Left cardiac atrium (tissue), 4 donors: ENCODE measurements at regions not wholly inside any gene's neighbourhood (a gene's known extent, or its start where the extent isn't known, plus 50 kb on each side); places are given as distances from the start of the nearest gene placed in this dataset.
"Not testable (repeated sequence)": the region's sequence is repeated elsewhere in the genome, so short reads cannot be mapped to it uniquely, and the experiment has no call there.

Source experiments
- ATAC-seq, 2 donors: fragments of 200-7000 bp; cut with Tn5 transposase; one replicate each; pipeline ENCODE4 v1.9.1; 2020; ENCODE audit warnings: mild to moderate bottlenecking in 2 of 2, moderate library complexity in 2 of 2
- DNase-seq: peaks from one replicate; pipeline ENCODE4 v3.0.0-alpha.2; 2020
- intact Hi-C, 2 donors: fragments of 100-400 bp; cut with DNase I; formaldehyde crosslinking; loops; one replicate each; pipeline versions ENCODE4 v1.14.1 to v1.15.1; 2022 to 2023
- donor health status: DM: no; HTN: yes; CAD: no.
- donor health status: DM: no; HTN: yes; CAD: no; lungs with severe emphysema.
- donor health status: DM: yes; HTN: yes; CAD: no.
- donor health status: Dilated cardiomyopathy.

DNA sequence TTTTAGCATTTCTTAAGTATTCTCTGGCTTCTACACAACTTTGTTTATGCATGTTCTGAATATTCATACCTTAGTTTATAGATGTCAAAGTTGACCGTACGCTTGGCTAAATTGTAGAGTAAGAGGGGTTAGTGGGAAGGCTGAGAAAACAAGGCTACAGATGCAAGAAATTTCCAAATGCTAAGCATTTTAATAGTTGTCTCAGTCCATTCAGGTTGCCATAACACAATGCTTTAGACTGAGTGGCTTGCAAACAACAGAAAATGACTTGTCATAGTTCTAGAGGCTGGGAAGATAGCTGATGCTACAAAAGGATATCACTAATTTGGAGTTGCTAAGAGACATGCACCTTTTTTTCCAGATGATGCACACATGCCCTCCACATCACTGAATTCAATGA is 53.0 kb upstream of the C1QTNF3 start:
- ATAC-seq, DNase-seq, intact Hi-C loops: not testable (repeated sequence)

- ATAC-seq, DNase-seq, intact Hi-C loops: not testable (repeated sequence)
Observed at GRCh38 chr5:34099891-34100290, 56.9 kb upstream of the C1QTNF3 start.

- DNase-seq, ATAC-seq, intact Hi-C loops: not testable (repeated sequence)
Observed at GRCh38 chr5:34101567-34101966, 58.6 kb upstream of the C1QTNF3 start.

DNA sequence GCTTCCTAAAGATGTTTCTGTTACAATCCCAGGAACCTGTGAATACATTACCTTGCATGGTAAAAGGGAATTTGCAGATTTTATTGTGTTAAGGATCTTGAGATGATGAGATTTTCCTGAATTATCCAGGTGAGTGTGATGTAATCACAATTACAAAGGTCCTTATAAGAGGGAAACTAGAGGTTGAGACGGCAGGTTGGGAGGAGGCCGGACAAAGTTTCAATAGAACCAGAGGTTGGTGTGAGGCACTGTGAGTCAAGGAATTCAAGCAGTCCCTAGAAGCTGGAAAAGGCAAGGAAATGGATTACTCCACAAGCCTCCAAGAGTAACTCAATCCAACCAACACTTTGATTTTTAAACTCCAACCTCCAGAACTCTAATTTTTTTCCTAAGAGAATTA is 65.9 kb upstream of the C1QTNF3 start:
- intact Hi-C loops, DNase-seq, ATAC-seq: not testable (repeated sequence)

DNA sequence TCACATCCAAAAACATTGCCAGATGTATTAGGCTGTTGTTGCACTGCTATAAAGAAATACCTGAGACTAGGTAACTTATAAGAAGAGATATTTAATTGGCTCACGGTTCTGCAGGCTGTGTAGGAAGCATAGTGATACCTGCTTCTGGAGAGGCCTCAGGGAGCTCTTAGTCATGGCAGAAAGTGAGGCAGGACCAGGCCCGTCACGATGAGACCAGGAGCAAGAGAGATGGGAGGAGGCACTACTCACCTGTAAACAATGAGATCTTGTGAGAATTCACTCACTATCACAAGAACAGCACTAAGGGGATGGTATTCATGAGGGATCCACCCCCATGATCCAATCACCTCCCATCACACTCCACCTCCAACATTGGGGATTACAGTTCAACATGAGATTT is 81.3 kb upstream of the C1QTNF3 start:
- intact Hi-C loops, ATAC-seq, DNase-seq: not testable (repeated sequence)

DNA sequence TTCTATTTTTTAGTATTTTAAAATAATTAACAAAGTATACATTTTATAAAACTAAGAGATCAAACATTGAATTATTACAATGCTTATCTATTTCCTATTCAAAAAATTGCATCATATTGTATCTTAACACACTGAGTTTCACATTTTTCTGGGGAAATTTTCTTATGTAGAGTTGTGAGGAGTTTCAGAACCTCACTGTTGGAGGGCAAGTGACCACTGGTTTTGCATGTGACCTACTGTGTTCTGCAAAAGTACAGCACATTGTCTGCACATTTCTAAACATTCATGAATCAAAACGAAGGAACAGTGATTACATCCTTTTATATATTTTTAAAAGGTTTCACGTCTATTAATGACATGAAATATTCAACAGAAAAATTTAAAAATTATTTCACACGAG is 82.3 kb upstream of the C1QTNF3 start:
- DNase-seq, intact Hi-C loops, ATAC-seq: not testable (repeated sequence)

GRCh38 chr5:34126741-34127140 is 83.7 kb upstream of the C1QTNF3 start:
- intact Hi-C loops, ATAC-seq: not testable (repeated sequence)

GRCh38 chr5:34127818-34128217 is 84.8 kb upstream of the C1QTNF3 start:
- DNase-seq, intact Hi-C loops, ATAC-seq: not testable (repeated sequence)

More at GRCh38 chr5:34126741-34127140, 83.7 kb upstream of the C1QTNF3 start:
- DNase-seq = not testable (repeated sequence)

GRCh38 chr5:34128890-34129289 is 85.9 kb upstream of the C1QTNF3 start:
- intact Hi-C loops, DNase-seq, ATAC-seq: not testable (repeated sequence)

DNA sequence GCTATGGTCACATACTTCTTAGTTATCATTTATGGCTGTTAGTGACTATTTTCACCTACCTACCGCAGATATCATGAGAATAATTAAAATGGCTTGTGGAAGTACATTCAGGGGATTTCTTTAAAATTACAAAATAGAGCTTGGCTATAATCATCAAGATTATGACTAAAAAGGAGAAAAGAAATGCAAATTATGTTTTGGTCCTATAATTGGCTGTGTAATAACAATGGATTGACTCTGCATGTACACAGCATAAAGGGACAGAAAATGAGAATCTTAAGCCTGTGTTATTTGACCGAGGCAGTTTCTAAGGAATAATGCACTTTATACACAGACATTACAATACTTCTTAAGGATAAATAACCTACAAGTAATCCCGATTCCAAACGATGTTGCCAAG is 112.0 kb upstream of the C1QTNF3 start:
- ATAC-seq, intact Hi-C loops, DNase-seq: not testable (repeated sequence)

GRCh38 chr5:34156703-34157414 is 113.8 kb upstream of the C1QTNF3 start:
- intact Hi-C loops, DNase-seq, ATAC-seq: not testable (repeated sequence)

DNA sequence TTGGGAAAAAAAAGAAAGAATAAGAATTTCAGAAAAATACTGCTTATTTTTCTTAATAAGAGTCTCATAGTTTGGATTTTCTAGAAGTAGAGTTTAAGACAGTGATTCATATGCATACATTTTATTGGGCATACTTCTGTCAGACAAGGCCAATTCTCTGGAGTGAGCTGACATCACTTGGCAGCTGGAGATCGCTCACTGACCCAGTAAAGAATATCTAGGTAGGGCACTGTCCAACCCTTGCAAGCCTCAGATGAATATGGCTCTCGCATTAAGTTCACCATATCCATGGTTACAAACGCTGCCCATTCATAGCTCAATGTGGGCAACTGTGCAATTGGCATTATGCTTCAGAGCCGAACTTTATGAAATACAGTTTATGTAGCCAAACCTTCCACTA is 117.9 kb upstream of the C1QTNF3 start:
- intact Hi-C loops, DNase-seq, ATAC-seq: not testable (repeated sequence)

- intact Hi-C loops, ATAC-seq, DNase-seq: not testable (repeated sequence)
Observed at GRCh38 chr5:34171398-34171797, 128.4 kb upstream of the C1QTNF3 start.

- DNase-seq, intact Hi-C loops, ATAC-seq: not testable (repeated sequence)
Observed at GRCh38 chr5:34179453-34180190, 136.6 kb upstream of the C1QTNF3 start.

DNA sequence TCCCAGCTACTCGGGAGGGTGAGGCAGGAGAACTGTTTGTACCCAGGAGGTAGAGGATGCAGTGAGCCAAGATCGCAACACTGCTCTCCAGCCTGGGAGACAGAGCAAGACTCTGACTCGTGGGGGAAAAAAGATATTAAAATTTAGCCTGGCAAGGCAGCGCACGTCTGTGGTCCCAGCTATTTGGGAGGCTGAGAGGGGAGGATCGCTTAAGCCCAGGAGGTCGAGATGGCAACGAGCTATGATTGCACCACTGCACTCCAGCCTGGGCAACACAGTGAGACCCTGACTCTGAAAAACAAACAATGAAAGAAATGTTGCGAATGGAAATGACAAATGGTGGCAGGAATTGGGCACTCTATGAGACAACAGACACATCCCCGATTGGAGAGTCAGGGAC is 137.2 kb upstream of the C1QTNF3 start:
- DNase-seq, intact Hi-C loops, ATAC-seq: not testable (repeated sequence)

DNA sequence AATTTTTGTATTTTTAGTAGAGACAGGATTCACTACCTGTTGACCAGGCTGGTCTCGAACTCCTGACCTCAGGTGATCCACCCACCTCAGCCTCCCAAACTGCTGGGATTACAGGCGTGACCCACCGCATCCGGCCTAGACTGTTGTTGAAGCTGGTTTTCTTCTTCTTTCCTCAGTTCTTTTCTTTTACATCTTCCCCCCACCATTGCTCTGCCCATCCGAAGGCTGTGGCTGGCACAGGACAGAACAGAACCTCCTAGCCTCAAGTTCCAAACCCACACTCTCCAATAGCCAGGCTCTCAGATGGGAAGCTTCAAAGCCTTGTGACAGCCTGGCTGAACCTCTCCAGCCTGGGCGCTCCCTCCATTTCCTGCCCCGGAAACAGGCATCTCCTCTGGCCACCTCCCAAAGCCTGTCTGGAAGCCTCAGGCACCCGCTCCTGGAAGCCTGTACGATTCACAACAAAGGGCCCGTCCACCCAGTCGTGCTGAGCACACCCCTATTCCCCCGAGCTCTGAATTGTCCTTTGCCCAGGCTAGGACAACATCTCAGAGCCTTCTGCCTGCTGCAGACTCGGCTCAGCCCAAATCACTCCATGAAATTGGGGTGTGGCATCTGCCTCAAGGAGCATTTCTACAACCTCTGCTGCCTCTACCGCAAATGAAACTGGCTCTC is 138.1 kb upstream of the C1QTNF3 start:
- ATAC-seq, intact Hi-C loops, DNase-seq: not testable (repeated sequence)

DNA sequence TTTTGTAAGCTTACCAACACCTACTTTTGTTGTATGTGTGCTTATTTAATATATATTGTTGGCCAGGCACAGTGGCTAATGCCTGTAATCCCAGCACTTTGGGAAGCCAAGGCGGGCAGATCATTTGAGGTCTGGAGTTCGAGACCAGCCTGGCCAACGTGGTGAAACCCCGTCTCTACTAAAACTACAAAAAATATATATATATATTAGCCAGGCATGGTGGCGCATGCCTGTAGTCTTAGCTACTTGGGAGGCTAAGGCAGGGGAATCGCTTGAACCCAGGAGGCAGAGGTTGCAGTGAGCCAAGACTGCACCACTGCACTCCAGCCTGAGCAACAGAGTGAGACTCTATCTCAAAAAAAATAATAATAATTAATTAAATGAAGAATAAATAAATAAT is 142.0 kb upstream of the C1QTNF3 start:
- DNase-seq, intact Hi-C loops: not testable (repeated sequence)

GRCh38 chr5:34185572-34185971 is 142.6 kb upstream of the C1QTNF3 start:
- intact Hi-C loops, ATAC-seq, DNase-seq: not testable (repeated sequence)

More for the DNA sequence above, 142.0 kb upstream of the C1QTNF3 start:
- not testable (repeated sequence) for ATAC-seq

DNA sequence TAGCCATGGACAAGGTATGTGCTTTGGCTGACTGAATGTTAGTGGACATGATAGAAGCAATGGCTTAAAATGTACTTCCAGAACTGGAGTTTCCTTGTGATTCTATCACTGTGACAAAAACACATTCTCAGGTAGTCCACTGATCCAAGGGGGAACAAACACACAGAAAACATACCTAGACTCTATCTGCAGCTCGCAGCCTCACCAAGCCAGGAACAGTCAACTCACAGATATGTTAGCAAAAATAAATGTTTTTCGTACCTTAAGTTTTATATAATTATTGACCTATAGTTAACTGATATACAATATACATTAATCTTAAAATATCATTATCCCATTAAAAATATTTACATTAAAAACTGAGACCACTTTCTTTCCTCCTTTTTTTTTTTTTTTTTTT is 143.1 kb upstream of the C1QTNF3 start:
- DNase-seq, intact Hi-C loops, ATAC-seq: not testable (repeated sequence)
